Astrocyte (in vitro differentiated cells and primary cell): ENCODE measurements at regions not wholly inside any gene's neighbourhood (a gene's known extent, or its start where the extent isn't known, plus 50 kb on each side); places are given as distances from the start of the nearest gene placed in this dataset.

Source experiments
- DNase-seq: peaks from one replicate; pipeline ENCODE4 v3.0.0-alpha.2; 2010; ENCODE audit warnings: low read depth
- FAIRE-seq: peaks from 2 replicates; lab custom pipeline; 2011; peaks lifted over from hg19 to GRCh38; lab: Jason Lieb, UNC
- H2AFZ ChIP-seq: 2 replicates; pipeline ENCODE4 v1.6.0; 2012; ENCODE audit warnings: low read depth, low read length, inconsistent platforms
- H3K27ac ChIP-seq: 2 replicates; pipeline ENCODE4 v1.5.1; 2011; ENCODE audit warnings: low read depth, low read length, inconsistent platforms
- H3K27me3 ChIP-seq: 2 replicates; pipeline ENCODE4 v1.6.0; 2011; ENCODE audit warnings: low read length, inconsistent platforms; ENCODE audit not compliant: insufficient read depth
- H3K36me3 ChIP-seq: 2 replicates; pipeline ENCODE4 v1.5.1; 2011; ENCODE audit warnings: low read length, inconsistent platforms; ENCODE audit not compliant: insufficient read depth
- H3K4me1 ChIP-seq: 2 replicates; pipeline ENCODE4 v1.5.1; 2011; ENCODE audit warnings: low read length, inconsistent platforms; ENCODE audit not compliant: insufficient read depth
- H3K4me2 ChIP-seq: 2 replicates; pipeline ENCODE4 v1.6.0; 2012; ENCODE audit warnings: low read length, inconsistent platforms
- H3K4me3 ChIP-seq: 2 replicates; pipeline ENCODE4 v1.5.1; 2011; ENCODE audit warnings: low read depth, mild to moderate bottlenecking, low read length, inconsistent platforms; ENCODE audit not compliant: insufficient read depth
- H3K79me2 ChIP-seq: 2 replicates; pipeline ENCODE4 v1.6.0; 2012; ENCODE audit warnings: mild to moderate bottlenecking, low read length, inconsistent platforms; ENCODE audit not compliant: insufficient read depth
- H3K9ac ChIP-seq: 2 replicates; pipeline ENCODE4 v1.6.0; 2012; ENCODE audit warnings: mild to moderate bottlenecking, low read length, inconsistent platforms
- H3K9me3 ChIP-seq: 2 replicates; pipeline ENCODE4 v1.5.1; 2012; ENCODE audit warnings: low read depth, mild to moderate bottlenecking, low read length, inconsistent platforms; ENCODE audit not compliant: insufficient read depth
- H4K20me1 ChIP-seq: 2 replicates; pipeline ENCODE4 v1.6.0; 2012; ENCODE audit warnings: low read length, inconsistent platforms; ENCODE audit not compliant: insufficient read depth
- H3K27ac Mint-ChIP-seq: one replicate; pipeline ENCODE4 v1.8.0; 2021; ENCODE audit warnings: mild to moderate bottlenecking, mixed read lengths; ENCODE audit not compliant: unreplicated experiment
- H3K27me3 Mint-ChIP-seq: one replicate; pipeline ENCODE4 v1.8.0; 2021; ENCODE audit warnings: low read depth, mixed read lengths; ENCODE audit not compliant: unreplicated experiment
- H3K36me3 Mint-ChIP-seq: one replicate; pipeline ENCODE4 v1.8.0; 2021; ENCODE audit warnings: low read depth, mixed read lengths; ENCODE audit not compliant: unreplicated experiment
- H3K4me1 Mint-ChIP-seq: one replicate; pipeline ENCODE4 v1.8.0; 2021; ENCODE audit warnings: low read depth, mixed read lengths; ENCODE audit not compliant: unreplicated experiment
- H3K4me3 Mint-ChIP-seq: one replicate; pipeline ENCODE4 v1.8.0; 2021; ENCODE audit warnings: mild to moderate bottlenecking, moderate library complexity, mixed read lengths; ENCODE audit not compliant: unreplicated experiment
- H3K9me3 Mint-ChIP-seq: one replicate; pipeline ENCODE4 v1.8.0; 2021; ENCODE audit warnings: mild to moderate bottlenecking, mixed read lengths; ENCODE audit not compliant: unreplicated experiment
- EZH2 ChIP-seq: IDR thresholded peaks from 2 replicates; pipeline ENCODE4 v1.6.1; 2012; ENCODE audit warnings: mild to moderate bottlenecking, low read length, inconsistent platforms; ENCODE audit not compliant: insufficient read depth
- TF ChIP-seq, protein P1 (sequence below): IDR thresholded peaks from 2 replicates; pipeline ENCODE4 v1.5.1; 2011; ENCODE audit warnings: low read depth, mild to moderate bottlenecking, inconsistent platforms, low read length, moderate library complexity; ENCODE audit not compliant: insufficient read depth

DNA sequence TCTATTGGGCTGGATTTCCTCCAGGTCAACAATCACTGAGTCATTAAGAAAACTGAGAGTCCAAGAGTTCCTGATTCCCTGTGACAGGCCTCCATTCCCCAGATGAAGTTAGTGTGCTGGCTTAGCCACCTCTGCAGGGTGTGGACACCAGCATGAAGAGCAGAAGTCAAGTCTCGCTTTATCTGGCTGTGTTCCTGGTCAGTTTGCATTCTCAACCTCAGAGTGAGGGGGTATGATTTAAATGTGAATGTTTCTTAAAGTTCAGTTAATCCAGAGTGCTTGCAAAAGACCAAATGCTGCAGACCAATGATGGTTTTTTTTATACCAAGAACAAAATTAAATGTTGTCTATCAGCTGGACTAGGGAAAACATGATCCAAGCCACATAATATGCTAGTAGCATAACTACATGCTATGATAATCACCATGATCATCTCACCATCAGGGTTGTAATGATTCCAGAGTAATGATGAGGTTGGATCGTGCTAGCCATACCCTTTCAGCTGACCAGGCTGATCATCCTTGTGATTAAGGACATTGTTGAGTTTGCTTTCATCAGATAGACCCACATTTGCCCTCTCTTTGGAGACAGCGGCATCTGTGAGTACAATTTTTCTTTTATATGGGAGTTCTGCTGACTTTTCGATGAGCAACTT is 145.8 kb upstream of the ARHGAP20 start:
- Histone ChIP-seq H3K36me3 (no peaks in the 10 kb centered on the region), H3K27me3 (no peaks in the 10 kb centered on the region), H3K4me2 (no peak overlapping the region), H3K4me1 (no peaks in the 10 kb centered on the region), H3K9ac (no peak overlapping the region), H3K4me3 (no peak overlapping the region), H4K20me1 (no peaks in the 10 kb centered on the region), H3K79me2 (no peaks in the 10 kb centered on the region), H3K27ac (no peak overlapping the region), H3K9me3 (no peaks in the 10 kb centered on the region), H2AFZ (no peak overlapping the region)
- Mint-ChIP-seq H3K27me3 (peaks cover 13% of the 10 kb centered on the region), H3K27ac (no peak overlapping the region), H3K4me1 (peaks cover 2% of the 10 kb centered on the region), H3K4me3 (no peak overlapping the region), H3K9me3 (no peaks in the 10 kb centered on the region), H3K36me3 (no peaks in the 10 kb centered on the region)
- no peak for TF ChIP-seq EZH2
- TF ChIP-seq, protein P1, sequence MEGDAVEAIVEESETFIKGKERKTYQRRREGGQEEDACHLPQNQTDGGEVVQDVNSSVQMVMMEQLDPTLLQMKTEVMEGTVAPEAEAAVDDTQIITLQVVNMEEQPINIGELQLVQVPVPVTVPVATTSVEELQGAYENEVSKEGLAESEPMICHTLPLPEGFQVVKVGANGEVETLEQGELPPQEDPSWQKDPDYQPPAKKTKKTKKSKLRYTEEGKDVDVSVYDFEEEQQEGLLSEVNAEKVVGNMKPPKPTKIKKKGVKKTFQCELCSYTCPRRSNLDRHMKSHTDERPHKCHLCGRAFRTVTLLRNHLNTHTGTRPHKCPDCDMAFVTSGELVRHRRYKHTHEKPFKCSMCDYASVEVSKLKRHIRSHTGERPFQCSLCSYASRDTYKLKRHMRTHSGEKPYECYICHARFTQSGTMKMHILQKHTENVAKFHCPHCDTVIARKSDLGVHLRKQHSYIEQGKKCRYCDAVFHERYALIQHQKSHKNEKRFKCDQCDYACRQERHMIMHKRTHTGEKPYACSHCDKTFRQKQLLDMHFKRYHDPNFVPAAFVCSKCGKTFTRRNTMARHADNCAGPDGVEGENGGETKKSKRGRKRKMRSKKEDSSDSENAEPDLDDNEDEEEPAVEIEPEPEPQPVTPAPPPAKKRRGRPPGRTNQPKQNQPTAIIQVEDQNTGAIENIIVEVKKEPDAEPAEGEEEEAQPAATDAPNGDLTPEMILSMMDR: no peak
- FAIRE-seq (no peak), DNase-seq (peak; percentile 63)

DNA sequence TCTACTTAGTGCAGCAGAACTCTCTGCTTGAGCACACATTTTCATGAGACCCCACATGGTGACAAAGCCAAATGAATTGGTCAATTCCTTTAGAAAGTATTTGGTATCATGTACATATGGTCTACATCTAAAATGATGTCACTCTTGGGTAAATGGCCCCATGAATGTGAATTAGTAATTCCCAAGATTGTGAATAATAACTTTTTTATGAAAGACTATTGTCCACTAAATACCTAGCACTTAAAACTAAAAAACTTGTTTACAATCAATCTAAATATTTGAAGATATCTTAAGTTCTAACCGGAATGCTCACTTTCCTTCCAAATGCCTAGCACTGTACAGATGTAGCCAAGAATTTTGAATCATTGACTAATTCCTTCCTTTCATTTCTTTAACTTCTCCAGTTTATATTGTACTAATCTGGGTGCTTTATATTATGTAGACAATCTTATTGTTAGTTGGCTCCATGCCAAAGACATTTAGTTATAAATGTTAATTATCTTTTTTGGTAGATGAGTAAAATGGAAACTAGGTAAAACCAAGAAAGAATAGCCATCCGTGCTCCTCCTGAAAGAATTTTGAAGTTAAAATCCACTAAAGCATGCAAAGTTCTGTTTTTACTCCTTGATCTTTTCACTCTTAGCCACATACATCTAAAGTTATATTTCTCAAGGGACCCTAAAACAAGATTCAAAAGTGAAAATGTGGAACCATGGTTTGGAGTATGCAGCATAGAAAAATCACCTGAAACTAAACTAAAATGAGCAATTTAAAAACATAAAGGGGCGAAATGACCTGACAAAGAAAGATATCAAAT is 145.0 kb upstream of the ARHGAP20 start:
- Histone ChIP-seq H3K79me2 (no peaks in the 10 kb centered on the region), H3K36me3 (no peaks in the 10 kb centered on the region), H3K4me3 (no peak overlapping the region), H3K27ac (no peak overlapping the region), H3K27me3 (no peaks in the 10 kb centered on the region), H3K4me1 (no peaks in the 10 kb centered on the region), H3K9me3 (no peaks in the 10 kb centered on the region), H3K9ac (no peak overlapping the region), H2AFZ (no peak overlapping the region), H3K4me2 (no peak overlapping the region), H4K20me1 (no peaks in the 10 kb centered on the region)
- Mint-ChIP-seq H3K27me3 (peaks cover 13% of the 10 kb centered on the region), H3K27ac (no peak overlapping the region), H3K36me3 (no peaks in the 10 kb centered on the region), H3K4me1 (peaks cover 2% of the 10 kb centered on the region), H3K4me3 (no peak overlapping the region), H3K9me3 (no peaks in the 10 kb centered on the region)
- FAIRE-seq (no peak), DNase-seq (peak; percentile 47)
- TF ChIP-seq EZH2: no peak
- TF ChIP-seq, protein P1: no peak
